Upper lobe of left lung (tissue), 4 donors: ENCODE measurements at regions not wholly inside any gene's neighbourhood (a gene's known extent, or its start where the extent isn't known, plus 50 kb on each side); places are given as distances from the start of the nearest gene placed in this dataset.

Experiments
- CTCF ChIP-seq, 6 experiments: fragments of 450-650 bp in 4 of 6; fragments of 200-600 bp in 2 of 6; sonication (generic) in 2 of 6; IDR thresholded peaks; one replicate each; pipeline ENCODE4 v1.5.1; 2016 to 2019; ENCODE audit warnings: antibody characterized with exemption in 6 of 6
- EP300 ChIP-seq, 4 donors: sonication (generic); formaldehyde crosslinking; IDR thresholded peaks; one replicate each; pipeline ENCODE4 v1.5.1; 2017; ENCODE audit warnings: antibody characterized with exemption in 4 of 4, control low read depth in 2 of 4
- POLR2A ChIP-seq, 4 donors: fragments of 450-650 bp; IDR thresholded peaks; one replicate each; pipeline ENCODE4 v1.5.1; 2016 to 2017; ENCODE audit warnings: antibody characterized with exemption in 4 of 4, mild to moderate bottlenecking in 2 of 4

- no peak for TF ChIP-seq CTCF (IDR thresholded peaks at IDR 0.05)
- TF ChIP-seq POLR2A (IDR thresholded peaks at IDR 0.05), result no peak
- TF ChIP-seq EP300 (IDR thresholded peaks at IDR 0.05), result no peak
These were observed 157.4 kb downstream of the SIPA1L2 start for GRCh38 chr1:232472485-232473041.
